ENCODE measurements at regions not wholly inside any gene's neighbourhood (a gene's known extent, or its start where the extent isn't known, plus 50 kb on each side); places are given as distances from the start of the nearest gene placed in this dataset.

DNA sequence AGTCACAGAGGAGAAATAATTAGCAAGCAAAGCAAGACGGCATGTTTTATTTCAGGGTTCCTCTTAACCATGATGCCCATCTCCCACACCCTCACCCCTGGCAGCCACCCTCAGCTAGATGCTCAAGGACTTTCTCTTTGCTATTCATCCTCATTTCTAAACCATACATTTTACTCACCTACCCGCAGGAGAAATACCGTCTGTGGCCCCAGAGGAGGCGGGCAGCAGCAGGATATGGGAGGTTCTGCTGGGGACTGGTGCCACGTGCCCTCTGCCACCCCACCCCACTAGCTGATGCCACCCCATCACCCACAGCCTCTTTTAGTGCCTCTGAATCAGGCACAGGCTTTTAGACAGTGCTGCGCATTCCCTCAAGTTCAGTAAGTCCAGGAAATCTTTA lies 168.7 kb upstream of the ITGB1 start:
- no peak for DNase-seq (ENCODE audit: low spot score)
- H2AFZ ChIP-seq (ENCODE audit: low read length) = peak overlapping the region; percentile 53; the same call in 1 of the 2 replicates
- ChIA-PET POLR2A (interaction anchor here (0.5 to 2.2 kb wide), 10 partner anchors 11 to 618 kb away, joined by 3 to 10 read pairs (median 3); no protein-coding TSS in a partner anchor), CTCF (ENCODE audit: unreplicated experiment) (no interaction called here)
- intact Hi-C loops (cut with micrococcal nuclease; ENCODE audit: unreplicated experiment) = no loop called here
- no peak for TF ChIP-seq EZH2phosphoT487 (IDR thresholded peaks at IDR 0.05; ENCODE audit: borderline replicate concordance, low read depth, low read length)
- TF ChIP-seq, protein P1, sequence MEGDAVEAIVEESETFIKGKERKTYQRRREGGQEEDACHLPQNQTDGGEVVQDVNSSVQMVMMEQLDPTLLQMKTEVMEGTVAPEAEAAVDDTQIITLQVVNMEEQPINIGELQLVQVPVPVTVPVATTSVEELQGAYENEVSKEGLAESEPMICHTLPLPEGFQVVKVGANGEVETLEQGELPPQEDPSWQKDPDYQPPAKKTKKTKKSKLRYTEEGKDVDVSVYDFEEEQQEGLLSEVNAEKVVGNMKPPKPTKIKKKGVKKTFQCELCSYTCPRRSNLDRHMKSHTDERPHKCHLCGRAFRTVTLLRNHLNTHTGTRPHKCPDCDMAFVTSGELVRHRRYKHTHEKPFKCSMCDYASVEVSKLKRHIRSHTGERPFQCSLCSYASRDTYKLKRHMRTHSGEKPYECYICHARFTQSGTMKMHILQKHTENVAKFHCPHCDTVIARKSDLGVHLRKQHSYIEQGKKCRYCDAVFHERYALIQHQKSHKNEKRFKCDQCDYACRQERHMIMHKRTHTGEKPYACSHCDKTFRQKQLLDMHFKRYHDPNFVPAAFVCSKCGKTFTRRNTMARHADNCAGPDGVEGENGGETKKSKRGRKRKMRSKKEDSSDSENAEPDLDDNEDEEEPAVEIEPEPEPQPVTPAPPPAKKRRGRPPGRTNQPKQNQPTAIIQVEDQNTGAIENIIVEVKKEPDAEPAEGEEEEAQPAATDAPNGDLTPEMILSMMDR (conservative IDR thresholded peaks at IDR 0.05; ENCODE audit: low read length) = no peak
- peak overlapping the region; percentile 39 for H3K27ac ChIP-seq (ENCODE audit: low read depth, low read length, poor library complexity, severe bottlenecking)
- H3K36me3 ChIP-seq (ENCODE audit: insufficient read depth, low read length) = no peaks in the 10 kb centered on the region
- no peaks in the 10 kb centered on the region for H3K79me2 ChIP-seq (ENCODE audit: insufficient read depth, low read depth, low read length)
- no peak overlapping the region for H3K4me3 ChIP-seq (ENCODE audit: low read depth, low read length, poor library complexity, severe bottlenecking)
- BruUV-seq (replicated peaks) = no TSS peak
- no peaks in the 10 kb centered on the region for H3K9me3 ChIP-seq (ENCODE audit: low read length)
- no peaks in the 10 kb centered on the region for H4K20me1 ChIP-seq (ENCODE audit: insufficient read depth, low read length)
- no peak overlapping the region for H3K4me2 ChIP-seq (ENCODE audit: low read length)
- no peaks in the 10 kb centered on the region for H3K9me2 ChIP-seq (ENCODE audit: insufficient read depth, low read length)
- peaks cover 26% of the 10 kb centered on the region for H3K4me1 ChIP-seq (ENCODE audit: insufficient read depth, low read length, poor library complexity, severe bottlenecking)

DNA sequence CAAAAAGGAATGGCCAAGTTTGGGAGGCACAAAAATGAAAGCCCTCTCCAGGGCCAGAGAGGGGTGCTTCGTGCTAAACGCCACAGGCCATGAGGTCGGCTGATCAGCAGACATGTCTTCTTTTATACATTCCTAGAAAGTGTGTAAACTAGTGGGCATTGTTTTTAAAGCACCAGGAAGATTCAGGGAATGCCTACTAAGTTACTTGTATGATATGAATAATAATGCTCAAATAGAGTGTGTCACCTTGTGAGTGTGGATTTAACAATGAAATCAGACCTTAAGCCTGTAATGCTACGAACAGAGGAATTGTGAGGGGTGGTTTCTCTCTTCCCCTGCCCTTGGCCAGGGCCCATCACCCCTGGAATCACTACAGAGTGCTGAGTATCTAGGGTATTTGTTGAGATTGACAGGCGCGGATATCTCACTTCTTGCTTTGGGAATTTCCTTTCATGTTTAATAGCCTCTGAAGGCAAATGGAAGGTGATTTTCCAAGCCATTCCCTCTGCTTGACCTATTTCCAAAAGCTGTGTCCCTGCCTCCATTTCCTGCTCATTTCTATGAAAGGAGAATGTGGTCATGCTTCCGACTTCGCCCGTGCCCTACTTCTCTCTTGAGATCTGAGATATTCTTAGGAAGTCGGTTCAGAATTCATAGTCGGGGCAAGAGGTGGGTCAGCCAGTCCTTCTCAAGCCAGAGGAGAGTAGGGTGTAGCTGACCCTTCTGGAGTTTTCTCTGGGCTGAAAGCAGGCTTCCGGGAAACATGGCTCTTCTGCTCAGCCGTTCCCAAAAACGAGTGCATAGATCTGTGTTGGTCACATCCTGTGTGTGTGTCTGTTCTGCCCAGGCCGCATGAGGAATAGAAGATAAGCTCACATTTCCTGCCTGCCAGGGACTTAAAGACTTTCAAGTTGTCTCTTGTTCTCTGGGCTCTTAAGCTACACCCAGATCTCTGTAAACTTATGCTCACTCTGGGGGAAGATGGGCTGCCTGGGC lies 167.8 kb upstream of the ITGB1 start:
- no TSS peak for BruUV-seq (replicated peaks)
- Histone ChIP-seq H3K9me2 (ENCODE audit: insufficient read depth, low read length) (no peaks in the 10 kb centered on the region), H4K20me1 (ENCODE audit: insufficient read depth, low read length) (no peaks in the 10 kb centered on the region), H3K27ac (ENCODE audit: low read depth, low read length, poor library complexity, severe bottlenecking) (peak overlapping the region; percentile 39), H3K36me3 (ENCODE audit: insufficient read depth, low read length) (no peaks in the 10 kb centered on the region), H3K4me1 (ENCODE audit: insufficient read depth, low read length, poor library complexity, severe bottlenecking) (peaks cover 24% of the 10 kb centered on the region), H3K4me2 (ENCODE audit: low read length) (no peak overlapping the region), H2AFZ (ENCODE audit: low read length) (peak overlapping the region; percentile 53; the same call in 1 of the 2 replicates), H3K4me3 (ENCODE audit: low read depth, low read length, poor library complexity, severe bottlenecking) (no peak overlapping the region), H3K9me3 (ENCODE audit: low read length) (no peaks in the 10 kb centered on the region), H3K79me2 (ENCODE audit: insufficient read depth, low read depth, low read length) (no peaks in the 10 kb centered on the region)
- ChIA-PET POLR2A (interaction anchor here (0.5 to 2.2 kb wide), 10 partner anchors 8 to 617 kb away, joined by 3 to 10 read pairs (median 3); no protein-coding TSS in a partner anchor), CTCF (ENCODE audit: unreplicated experiment) (interaction anchor here (0.6 to 1.0 kb wide), 2 partner anchors 10 to 14 kb away, joined by 3 read pairs; no protein-coding TSS in a partner anchor)
- intact Hi-C loops (cut with micrococcal nuclease; ENCODE audit: unreplicated experiment) = no loop called here
- TF ChIP-seq EZH2phosphoT487 (IDR thresholded peaks at IDR 0.05; ENCODE audit: borderline replicate concordance, low read depth, low read length) = no peak
- TF ChIP-seq, protein P1 (conservative IDR thresholded peaks at IDR 0.05; ENCODE audit: low read length) = no peak
- DNase-seq (ENCODE audit: low spot score) = peak; percentile 64

All from OCI-LY7 (cell line).